ENCODE measurements at regions not wholly inside any gene's neighbourhood (a gene's known extent, or its start where the extent isn't known, plus 50 kb on each side); places are given as distances from the start of the nearest gene placed in this dataset.
"Not testable (repeated sequence)": the region's sequence is repeated elsewhere in the genome, so short reads cannot be mapped to it uniquely, and the experiment has no call there.

DNA sequence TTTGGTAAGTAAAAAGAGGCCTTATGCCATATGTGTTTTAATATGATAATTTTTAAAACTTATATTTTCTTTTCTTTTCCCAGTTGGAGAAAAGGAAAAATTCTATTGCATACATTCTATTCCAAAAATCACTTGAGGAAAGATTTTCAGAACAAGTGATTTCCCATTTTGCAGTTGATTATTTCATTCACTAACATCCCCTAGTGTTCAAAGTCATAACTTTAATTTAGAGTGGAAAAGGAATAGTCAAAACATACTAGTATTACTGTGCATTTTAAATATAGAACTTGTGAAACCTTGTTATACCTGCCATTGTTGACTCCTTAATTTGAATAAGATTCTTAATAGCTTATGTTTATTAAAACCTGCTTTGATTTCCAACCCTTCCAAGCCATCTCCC lies 1157.6 kb upstream of the ADGRL4 start:
- Histone ChIP-seq H3K9me3 (ENCODE audit: control insufficient read depth, low read depth, low read length) (no peaks in the 10 kb centered on the region), H3K4me1 (ENCODE audit: control insufficient read depth, low read depth, low read length) (no peaks in the 10 kb centered on the region), H3K36me3 (ENCODE audit: control insufficient read depth, low read depth, low read length) (no peaks in the 10 kb centered on the region), H3K27me3 (ENCODE audit: control insufficient read depth, insufficient read depth, low read length) (no peaks in the 10 kb centered on the region), H3K4me3 (ENCODE audit: low read length) (no peak overlapping the region), H3K9ac (ENCODE audit: low read length) (no peak overlapping the region), H3K27ac (ENCODE audit: low read length) (no peak overlapping the region)

DNA sequence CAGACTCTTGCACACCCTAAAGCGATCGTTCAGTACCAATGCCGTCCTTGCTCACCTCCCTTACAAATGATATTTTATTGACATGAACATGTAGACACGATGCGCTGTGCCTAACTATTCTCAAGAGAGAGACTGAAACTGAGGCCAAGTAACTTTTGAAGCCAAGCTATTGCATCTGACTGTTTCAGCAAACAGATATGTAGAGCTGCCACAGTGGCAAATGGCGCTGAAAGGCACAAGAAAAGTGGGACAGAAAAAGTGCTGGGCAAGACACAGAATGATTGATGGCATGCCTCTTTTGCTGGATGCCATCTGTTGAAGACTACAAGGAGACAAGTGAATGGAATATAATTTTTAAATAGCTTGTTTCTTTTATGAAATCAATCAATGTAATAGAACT lies 1157.2 kb upstream of the ADGRL4 start:
- Histone ChIP-seq H3K9ac (ENCODE audit: low read length) (no peak overlapping the region), H3K27me3 (ENCODE audit: control insufficient read depth, insufficient read depth, low read length) (no peaks in the 10 kb centered on the region), H3K9me3 (ENCODE audit: control insufficient read depth, low read depth, low read length) (no peaks in the 10 kb centered on the region), H3K36me3 (ENCODE audit: control insufficient read depth, low read depth, low read length) (no peaks in the 10 kb centered on the region), H3K4me1 (ENCODE audit: control insufficient read depth, low read depth, low read length) (no peaks in the 10 kb centered on the region), H3K4me3 (ENCODE audit: low read length) (no peak overlapping the region), H3K27ac (ENCODE audit: low read length) (no peak overlapping the region)

DNA sequence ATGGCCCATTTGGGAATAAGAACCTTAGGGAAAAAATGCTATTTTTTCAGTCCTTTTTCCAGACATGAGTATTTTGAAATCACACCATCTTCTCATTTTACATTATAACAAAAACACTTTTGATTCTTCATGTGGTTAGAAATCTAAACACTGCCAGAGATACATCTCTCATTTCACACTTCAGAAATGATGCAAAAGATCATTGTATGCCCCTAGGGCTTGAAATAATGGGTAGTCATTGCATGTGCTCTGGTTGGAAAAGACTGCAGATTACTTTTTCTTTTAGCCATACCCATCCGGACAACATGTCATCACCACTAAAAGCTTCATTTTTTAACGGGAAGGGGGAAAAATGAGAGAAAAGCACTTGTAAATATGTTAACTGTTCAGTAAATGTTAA lies 1152.2 kb upstream of the ADGRL4 start:
- Histone ChIP-seq H3K36me3 (ENCODE audit: control insufficient read depth, low read depth, low read length) (no peaks in the 10 kb centered on the region), H3K27ac (ENCODE audit: low read length) (no peak overlapping the region), H3K4me3 (ENCODE audit: low read length) (no peak overlapping the region), H3K9ac (ENCODE audit: low read length) (no peak overlapping the region), H3K4me1 (ENCODE audit: control insufficient read depth, low read depth, low read length) (peaks cover 15% of the 10 kb centered on the region), H3K27me3 (ENCODE audit: control insufficient read depth, insufficient read depth, low read length) (no peaks in the 10 kb centered on the region), H3K9me3 (ENCODE audit: control insufficient read depth, low read depth, low read length) (no peaks in the 10 kb centered on the region)

DNA sequence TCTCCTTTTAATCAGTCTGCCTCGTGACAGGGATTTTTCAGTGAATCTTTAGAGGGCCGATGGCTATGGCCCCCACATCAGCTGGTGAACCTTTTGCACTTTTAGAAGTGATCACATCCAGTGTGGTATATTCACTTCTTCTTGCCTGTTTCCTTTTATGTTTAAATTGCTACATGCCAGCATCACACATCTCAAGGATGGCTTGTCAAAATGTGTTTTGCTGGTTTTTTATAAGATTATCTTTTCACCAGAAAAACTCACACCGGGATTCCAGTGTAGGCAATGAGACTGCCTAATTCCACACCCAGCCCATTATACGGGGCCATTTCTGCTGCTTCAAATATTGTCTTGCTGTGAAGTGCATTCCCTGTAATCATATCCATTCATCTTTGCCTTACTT lies 1151.7 kb upstream of the ADGRL4 start:
- Histone ChIP-seq H3K36me3 (ENCODE audit: control insufficient read depth, low read depth, low read length) (no peaks in the 10 kb centered on the region), H3K27ac (ENCODE audit: low read length) (no peak overlapping the region), H3K9me3 (ENCODE audit: control insufficient read depth, low read depth, low read length) (no peaks in the 10 kb centered on the region), H3K4me1 (ENCODE audit: control insufficient read depth, low read depth, low read length) (peaks cover 15% of the 10 kb centered on the region), H3K4me3 (ENCODE audit: low read length) (no peak overlapping the region), H3K27me3 (ENCODE audit: control insufficient read depth, insufficient read depth, low read length) (no peaks in the 10 kb centered on the region), H3K9ac (ENCODE audit: low read length) (no peak overlapping the region)

DNA sequence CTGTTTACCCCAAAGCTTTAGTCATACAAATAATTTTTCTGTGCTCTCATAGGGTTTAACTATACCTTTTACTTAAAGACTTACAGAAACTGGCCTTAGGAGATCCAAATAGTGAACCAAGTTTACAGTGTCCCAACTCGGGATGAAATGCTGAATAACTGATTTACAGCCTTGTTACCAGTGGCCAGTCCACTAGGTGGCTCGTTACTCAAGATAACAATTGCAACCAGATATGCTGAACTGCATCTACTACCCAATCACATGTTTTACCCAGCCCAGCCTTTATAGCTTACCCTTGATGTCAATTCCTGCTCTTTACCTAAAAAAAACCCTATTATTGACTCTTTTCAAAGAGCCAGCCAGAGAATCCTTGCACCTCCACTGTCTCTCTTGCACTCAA lies 1148.8 kb upstream of the ADGRL4 start:
- H3K27me3 ChIP-seq (ENCODE audit: control insufficient read depth, insufficient read depth, low read length), result no peaks in the 10 kb centered on the region
- H3K9ac ChIP-seq (ENCODE audit: low read length), result no peak overlapping the region
- no peak overlapping the region for H3K4me3 ChIP-seq (ENCODE audit: low read length)
- H3K27ac ChIP-seq (ENCODE audit: low read length), result no peak overlapping the region
- H3K36me3 ChIP-seq (ENCODE audit: control insufficient read depth, low read depth, low read length), result no peaks in the 10 kb centered on the region
- peaks cover 15% of the 10 kb centered on the region for H3K4me1 ChIP-seq (ENCODE audit: control insufficient read depth, low read depth, low read length)
- no peaks in the 10 kb centered on the region for H3K9me3 ChIP-seq (ENCODE audit: control insufficient read depth, low read depth, low read length)

DNA sequence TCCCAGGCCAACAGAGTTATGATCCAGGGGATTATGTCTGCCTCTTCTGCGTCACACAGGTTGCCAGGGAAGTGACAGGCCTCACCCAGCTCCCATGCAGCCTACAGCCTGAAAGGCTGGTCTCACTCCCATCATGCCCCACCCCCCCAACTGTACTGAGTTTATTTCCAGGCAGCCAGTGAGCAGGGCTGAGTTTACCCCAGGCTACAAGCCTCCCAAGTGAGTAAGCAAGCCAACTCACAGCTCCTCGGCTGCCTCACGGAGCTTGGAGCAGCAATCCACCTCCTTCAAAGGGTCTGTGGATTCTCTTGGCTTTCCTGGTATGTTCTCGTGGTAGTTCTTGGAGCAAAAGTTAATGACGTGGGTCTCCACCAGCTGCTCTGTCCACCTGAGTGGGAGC lies 1147.6 kb upstream of the ADGRL4 start:
- peaks cover 15% of the 10 kb centered on the region for H3K4me1 ChIP-seq (ENCODE audit: control insufficient read depth, low read depth, low read length)
- no peaks in the 10 kb centered on the region for H3K36me3 ChIP-seq (ENCODE audit: control insufficient read depth, low read depth, low read length)
- H3K9ac ChIP-seq (ENCODE audit: low read length), result no peak overlapping the region
- H3K27me3 ChIP-seq (ENCODE audit: control insufficient read depth, insufficient read depth, low read length), result no peaks in the 10 kb centered on the region
- H3K27ac ChIP-seq (ENCODE audit: low read length), result no peak overlapping the region
- H3K4me3 ChIP-seq (ENCODE audit: low read length), result no peak overlapping the region
- H3K9me3 ChIP-seq (ENCODE audit: control insufficient read depth, low read depth, low read length), result no peaks in the 10 kb centered on the region

DNA sequence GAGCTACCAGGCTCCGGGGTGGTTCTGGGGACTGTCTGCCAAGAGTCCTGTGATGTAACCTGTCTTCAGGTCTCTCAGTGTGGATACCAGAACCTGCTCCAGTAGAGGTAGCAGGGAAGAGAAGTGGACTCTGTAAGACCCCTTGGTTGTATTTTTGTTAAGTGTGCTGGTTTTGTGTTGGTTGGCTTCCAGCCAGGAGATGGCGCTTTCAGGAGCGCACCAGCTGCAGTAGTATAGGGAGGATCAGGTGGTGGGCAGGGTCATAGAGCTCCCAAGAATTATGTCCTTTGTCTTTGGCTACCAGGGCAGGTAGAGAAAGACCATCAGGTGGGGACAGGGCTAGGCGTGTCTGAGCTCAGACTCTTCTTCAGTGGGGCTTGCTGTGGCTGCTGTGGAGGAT lies 1147.2 kb upstream of the ADGRL4 start:
- Histone ChIP-seq H3K27me3 (ENCODE audit: control insufficient read depth, insufficient read depth, low read length) (no peaks in the 10 kb centered on the region), H3K36me3 (ENCODE audit: control insufficient read depth, low read depth, low read length) (no peaks in the 10 kb centered on the region), H3K4me1 (ENCODE audit: control insufficient read depth, low read depth, low read length) (peaks cover 15% of the 10 kb centered on the region), H3K9me3 (ENCODE audit: control insufficient read depth, low read depth, low read length) (no peaks in the 10 kb centered on the region), H3K9ac (ENCODE audit: low read length) (no peak overlapping the region), H3K27ac (ENCODE audit: low read length) (no peak overlapping the region), H3K4me3 (ENCODE audit: low read length) (no peak overlapping the region)

DNA sequence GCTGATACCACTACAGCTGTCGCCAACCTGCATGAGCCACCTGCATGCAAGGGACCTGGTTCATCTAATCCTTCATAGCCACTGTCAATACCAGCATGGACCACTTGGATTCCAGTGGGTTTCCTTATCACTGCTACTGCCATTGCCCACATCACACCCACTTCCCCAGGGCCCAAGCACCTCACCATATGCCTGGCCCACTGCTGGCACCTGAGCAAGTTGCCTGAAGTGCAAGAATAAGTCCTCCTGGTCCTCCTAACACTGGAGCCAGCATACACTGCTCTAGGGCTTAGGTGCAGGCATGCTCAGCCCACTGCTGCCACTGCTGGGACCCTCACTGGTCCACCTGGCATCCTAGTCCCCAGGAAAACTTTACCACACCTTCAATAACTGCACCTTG lies 1136.8 kb upstream of the ADGRL4 start:
- H3K9me3 ChIP-seq (ENCODE audit: control insufficient read depth, low read depth, low read length), result no peaks in the 10 kb centered on the region
- no peaks in the 10 kb centered on the region for H3K4me1 ChIP-seq (ENCODE audit: control insufficient read depth, low read depth, low read length)

DNA sequence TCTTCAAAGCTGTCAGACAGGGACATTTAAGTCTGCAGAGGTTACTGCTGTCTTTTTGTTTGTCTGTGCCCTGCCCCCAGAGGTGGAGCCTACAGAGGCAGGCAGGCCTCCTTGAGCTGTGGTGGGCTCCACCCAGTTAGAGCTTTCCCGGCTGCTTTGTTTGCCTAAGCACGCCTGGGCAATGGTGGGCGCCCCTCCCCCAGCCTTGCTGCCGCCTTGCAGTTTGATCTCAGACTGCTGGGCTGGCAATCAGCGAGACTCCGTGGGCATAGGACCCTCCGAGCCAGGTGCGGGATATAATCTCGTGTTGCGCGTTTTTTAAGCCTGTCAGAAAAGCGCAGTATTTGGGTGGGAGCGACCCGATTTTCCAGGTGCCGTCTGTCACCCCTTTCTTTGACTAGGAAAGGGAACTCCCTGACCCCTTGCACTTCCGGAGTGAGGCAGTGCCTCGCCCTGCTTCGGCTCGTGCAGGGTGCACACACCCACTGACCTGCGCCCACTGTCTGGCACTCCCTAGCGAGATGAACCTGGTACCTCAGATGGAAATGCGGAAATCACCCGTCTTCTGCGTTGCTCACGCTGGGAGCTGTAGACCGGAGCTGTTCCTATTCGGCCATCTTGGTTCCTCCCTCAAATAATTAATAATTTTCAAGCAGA lies 1131.5 kb upstream of the ADGRL4 start:
- H3K27me3 ChIP-seq (ENCODE audit: control insufficient read depth, insufficient read depth, low read length); H3K4me1 ChIP-seq (ENCODE audit: control insufficient read depth, low read depth, low read length); H3K9me3 ChIP-seq (ENCODE audit: control insufficient read depth, low read depth, low read length); H3K36me3 ChIP-seq (ENCODE audit: control insufficient read depth, low read depth, low read length); H3K4me3 ChIP-seq (ENCODE audit: low read length); H3K9ac ChIP-seq (ENCODE audit: low read length); H3K27ac ChIP-seq (ENCODE audit: low read length): not testable (repeated sequence)

More for the DNA sequence above, 1136.8 kb upstream of the ADGRL4 start:
- Histone ChIP-seq H3K4me3 (ENCODE audit: low read length) (no peak overlapping the region), H3K27ac (ENCODE audit: low read length) (no peak overlapping the region), H3K27me3 (ENCODE audit: control insufficient read depth, insufficient read depth, low read length) (no peaks in the 10 kb centered on the region), H3K36me3 (ENCODE audit: control insufficient read depth, low read depth, low read length) (no peaks in the 10 kb centered on the region), H3K9ac (ENCODE audit: low read length) (no peak overlapping the region)

DNA sequence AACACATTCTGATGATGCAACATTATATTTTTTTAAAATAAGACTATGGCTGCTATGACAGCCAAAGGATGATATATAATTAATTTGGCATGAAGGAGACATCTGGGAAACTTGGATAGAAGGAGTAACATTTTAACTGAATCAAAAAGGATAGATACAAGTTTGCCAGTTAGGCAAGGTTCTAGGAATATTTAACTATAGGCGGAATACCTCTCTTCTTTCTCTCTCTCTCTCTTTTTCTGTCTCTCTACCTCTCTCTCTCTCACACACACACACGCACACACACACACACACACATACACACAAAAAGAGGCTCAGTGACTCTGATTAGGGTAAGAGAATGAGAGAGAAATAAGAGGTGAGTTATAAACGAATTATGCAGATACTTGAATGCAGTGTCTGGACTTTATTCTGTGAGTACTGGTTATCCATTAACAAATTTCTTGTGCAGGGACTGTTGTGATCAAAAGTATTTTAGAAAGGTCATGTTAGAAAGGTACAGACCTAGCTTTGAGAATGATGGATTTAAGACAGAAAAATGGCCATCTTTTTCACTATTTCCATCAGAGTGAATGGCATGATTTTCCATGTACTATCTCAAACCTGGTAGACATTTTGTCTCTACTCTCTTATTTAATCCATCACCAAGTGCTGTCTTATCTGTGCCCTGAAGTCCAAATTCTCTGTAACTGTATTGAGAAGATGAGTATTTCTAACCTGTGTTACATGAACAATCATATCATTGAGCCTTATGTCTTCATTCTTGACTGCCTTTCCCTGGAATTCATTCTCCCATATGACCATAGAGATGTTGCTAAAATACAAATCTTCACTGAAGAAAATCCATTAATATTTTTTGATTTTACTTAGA lies 1106.9 kb upstream of the ADGRL4 start:
- no peaks in the 10 kb centered on the region for H3K36me3 ChIP-seq (ENCODE audit: control insufficient read depth, low read depth, low read length)
- no peak overlapping the region for H3K9ac ChIP-seq (ENCODE audit: low read length)
- H3K9me3 ChIP-seq (ENCODE audit: control insufficient read depth, low read depth, low read length), result peaks cover 19% of the 10 kb centered on the region
- H3K27ac ChIP-seq (ENCODE audit: low read length), result no peak overlapping the region
- H3K4me3 ChIP-seq (ENCODE audit: low read length), result no peak overlapping the region
- H3K27me3 ChIP-seq (ENCODE audit: control insufficient read depth, insufficient read depth, low read length), result no peaks in the 10 kb centered on the region
- H3K4me1 ChIP-seq (ENCODE audit: control insufficient read depth, low read depth, low read length), result no peaks in the 10 kb centered on the region

DNA sequence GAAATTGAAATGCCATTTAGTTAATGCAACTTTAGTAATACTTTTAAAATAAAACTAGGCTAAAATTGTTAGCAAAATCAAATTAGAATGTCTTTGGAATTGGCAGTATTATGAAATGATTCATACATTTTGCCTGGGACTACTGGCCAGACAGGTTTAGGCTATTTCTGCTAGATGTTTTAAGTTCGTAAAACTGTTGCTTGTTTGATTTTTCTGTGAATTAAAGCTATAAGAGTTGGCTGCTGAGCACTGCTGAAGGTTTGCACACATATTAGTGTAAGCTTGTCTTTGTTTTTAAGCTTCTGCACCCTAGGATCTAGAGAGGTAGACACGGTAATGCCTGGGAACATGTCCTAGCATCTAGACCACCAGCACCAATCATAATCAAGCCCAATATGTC lies 1094.6 kb upstream of the ADGRL4 start:
- Histone ChIP-seq H3K9ac (ENCODE audit: low read length) (no peak overlapping the region), H3K36me3 (ENCODE audit: control insufficient read depth, low read depth, low read length) (no peaks in the 10 kb centered on the region), H3K27me3 (ENCODE audit: control insufficient read depth, insufficient read depth, low read length) (no peaks in the 10 kb centered on the region), H3K4me1 (ENCODE audit: control insufficient read depth, low read depth, low read length) (no peaks in the 10 kb centered on the region), H3K4me3 (ENCODE audit: low read length) (no peak overlapping the region), H3K27ac (ENCODE audit: low read length) (no peak overlapping the region), H3K9me3 (ENCODE audit: control insufficient read depth, low read depth, low read length) (peaks cover 4% of the 10 kb centered on the region)

DNA sequence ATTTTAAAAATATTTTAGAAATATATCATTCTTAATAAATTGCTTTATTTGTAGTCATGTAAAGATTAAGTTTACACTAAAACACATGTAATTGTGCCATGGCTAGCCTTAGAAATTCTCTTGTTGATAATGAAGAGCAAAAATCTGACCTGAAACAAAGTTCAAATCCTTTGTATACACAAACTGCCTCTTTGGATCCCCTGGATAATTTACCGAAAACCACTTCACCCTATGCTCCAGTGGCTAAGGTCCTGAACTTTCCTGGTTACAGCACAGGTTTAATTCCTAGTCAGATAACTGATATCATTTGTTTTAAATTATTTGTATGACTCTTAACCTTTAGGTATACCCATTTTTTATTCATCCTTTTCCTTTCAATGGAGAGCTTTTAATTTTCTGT lies 1093.2 kb upstream of the ADGRL4 start:
- H3K4me3 ChIP-seq (ENCODE audit: low read length), result no peak overlapping the region
- H3K27ac ChIP-seq (ENCODE audit: low read length), result no peak overlapping the region
- H3K36me3 ChIP-seq (ENCODE audit: control insufficient read depth, low read depth, low read length), result no peaks in the 10 kb centered on the region
- no peaks in the 10 kb centered on the region for H3K4me1 ChIP-seq (ENCODE audit: control insufficient read depth, low read depth, low read length)
- H3K27me3 ChIP-seq (ENCODE audit: control insufficient read depth, insufficient read depth, low read length), result no peaks in the 10 kb centered on the region
- H3K9ac ChIP-seq (ENCODE audit: low read length), result no peak overlapping the region
- H3K9me3 ChIP-seq (ENCODE audit: control insufficient read depth, low read depth, low read length), result peaks cover 4% of the 10 kb centered on the region

All from iPS-18a (cell line).